ENCODE measurements at regions not wholly inside any gene's neighbourhood (a gene's known extent, or its start where the extent isn't known, plus 50 kb on each side); places are given as distances from the start of the nearest gene placed in this dataset.

DNA sequence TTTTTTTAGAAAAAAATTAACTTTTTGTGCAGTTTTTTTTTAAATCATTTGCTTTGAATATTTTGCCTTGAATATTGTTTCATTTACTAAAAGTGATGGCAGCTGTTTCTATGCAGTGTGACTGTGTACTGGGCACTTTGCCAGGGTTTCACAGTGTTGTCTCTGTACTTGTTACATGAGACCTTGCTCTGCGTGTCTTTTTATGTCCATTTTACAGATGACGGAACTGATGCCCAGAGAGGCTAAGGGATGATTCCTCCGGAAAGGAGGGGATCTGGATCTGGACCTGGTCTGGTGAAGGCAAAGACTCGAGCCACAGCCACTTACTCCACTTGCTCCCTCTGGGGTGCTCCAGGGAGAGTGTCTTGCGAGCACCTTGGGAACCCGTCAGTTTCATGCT is 124.8 kb upstream of the PTCH1 start:
- H3K4me3 ChIP-seq (ENCODE audit: low read depth, low read length) = no peak overlapping the region
- TF ChIP-seq, protein P1, sequence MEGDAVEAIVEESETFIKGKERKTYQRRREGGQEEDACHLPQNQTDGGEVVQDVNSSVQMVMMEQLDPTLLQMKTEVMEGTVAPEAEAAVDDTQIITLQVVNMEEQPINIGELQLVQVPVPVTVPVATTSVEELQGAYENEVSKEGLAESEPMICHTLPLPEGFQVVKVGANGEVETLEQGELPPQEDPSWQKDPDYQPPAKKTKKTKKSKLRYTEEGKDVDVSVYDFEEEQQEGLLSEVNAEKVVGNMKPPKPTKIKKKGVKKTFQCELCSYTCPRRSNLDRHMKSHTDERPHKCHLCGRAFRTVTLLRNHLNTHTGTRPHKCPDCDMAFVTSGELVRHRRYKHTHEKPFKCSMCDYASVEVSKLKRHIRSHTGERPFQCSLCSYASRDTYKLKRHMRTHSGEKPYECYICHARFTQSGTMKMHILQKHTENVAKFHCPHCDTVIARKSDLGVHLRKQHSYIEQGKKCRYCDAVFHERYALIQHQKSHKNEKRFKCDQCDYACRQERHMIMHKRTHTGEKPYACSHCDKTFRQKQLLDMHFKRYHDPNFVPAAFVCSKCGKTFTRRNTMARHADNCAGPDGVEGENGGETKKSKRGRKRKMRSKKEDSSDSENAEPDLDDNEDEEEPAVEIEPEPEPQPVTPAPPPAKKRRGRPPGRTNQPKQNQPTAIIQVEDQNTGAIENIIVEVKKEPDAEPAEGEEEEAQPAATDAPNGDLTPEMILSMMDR (IDR thresholded peaks at IDR 0.05; ENCODE audit: insufficient read depth, low read depth, low read length, missing control alignments) = no peak
- DNase-seq (ENCODE audit: low read depth) = no peak

DNA sequence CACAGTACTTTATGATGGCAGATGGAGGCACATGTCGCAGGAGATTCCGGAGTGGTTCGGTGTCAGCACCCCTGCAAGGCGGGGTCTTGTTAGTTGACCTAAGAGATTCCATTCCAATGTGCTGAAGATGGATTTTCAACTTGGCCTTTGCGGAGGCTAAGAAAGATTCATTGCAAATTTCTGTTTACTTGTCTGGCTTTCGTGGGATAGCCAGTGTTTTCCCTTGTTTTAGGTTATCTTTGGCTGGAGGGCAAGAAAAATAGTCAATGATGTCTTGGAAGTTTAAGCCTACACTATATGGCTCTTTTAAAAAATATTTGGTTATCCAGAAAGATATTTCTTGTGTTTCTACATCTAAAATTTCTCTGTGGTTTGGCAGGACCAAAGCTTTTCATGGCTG is 123.6 kb upstream of the PTCH1 start:
- no peak for DNase-seq (ENCODE audit: low read depth)
- no peak overlapping the region for H3K4me3 ChIP-seq (ENCODE audit: low read depth, low read length)
- TF ChIP-seq, protein P1 (IDR thresholded peaks at IDR 0.05; ENCODE audit: insufficient read depth, low read depth, low read length, missing control alignments) = no peak

DNA sequence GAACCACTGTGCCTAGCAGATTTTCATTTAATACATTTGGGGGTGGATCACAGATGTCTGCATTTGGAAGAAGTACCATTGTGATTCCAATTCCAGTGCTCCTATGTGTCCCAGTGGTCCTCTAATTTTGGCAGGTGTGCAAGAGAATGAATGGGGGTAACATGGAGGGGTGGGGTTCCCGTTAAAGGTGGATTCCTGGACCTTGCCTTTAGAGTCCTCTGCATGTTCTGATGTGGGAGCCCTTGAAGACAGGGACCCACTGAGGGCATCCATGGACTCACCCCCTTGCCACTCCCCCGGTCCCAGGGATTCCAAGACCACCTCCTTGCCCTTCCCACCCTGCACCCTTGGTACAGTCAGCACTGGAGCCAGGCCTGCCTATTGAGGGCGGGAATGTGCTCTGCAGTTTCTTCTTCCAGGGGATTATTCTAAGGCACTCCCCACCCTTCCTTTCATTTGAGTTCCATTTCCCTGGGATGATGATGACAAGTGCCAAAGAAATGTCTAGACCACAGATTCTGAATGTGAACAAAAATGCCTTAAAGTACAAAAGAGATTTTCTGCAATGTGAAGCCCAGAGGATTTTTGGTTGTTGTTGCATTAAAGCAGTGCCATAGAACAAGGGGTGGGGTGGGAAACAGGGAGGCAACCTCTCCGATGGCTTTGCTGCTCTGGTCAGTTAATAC is 119.4 kb upstream of the PTCH1 start:
- DNase-seq (ENCODE audit: low read depth) = no peak
- no peak overlapping the region for H3K4me3 ChIP-seq (ENCODE audit: low read depth, low read length)
- TF ChIP-seq, protein P1 (IDR thresholded peaks at IDR 0.05; ENCODE audit: insufficient read depth, low read depth, low read length, missing control alignments) = no peak

DNA sequence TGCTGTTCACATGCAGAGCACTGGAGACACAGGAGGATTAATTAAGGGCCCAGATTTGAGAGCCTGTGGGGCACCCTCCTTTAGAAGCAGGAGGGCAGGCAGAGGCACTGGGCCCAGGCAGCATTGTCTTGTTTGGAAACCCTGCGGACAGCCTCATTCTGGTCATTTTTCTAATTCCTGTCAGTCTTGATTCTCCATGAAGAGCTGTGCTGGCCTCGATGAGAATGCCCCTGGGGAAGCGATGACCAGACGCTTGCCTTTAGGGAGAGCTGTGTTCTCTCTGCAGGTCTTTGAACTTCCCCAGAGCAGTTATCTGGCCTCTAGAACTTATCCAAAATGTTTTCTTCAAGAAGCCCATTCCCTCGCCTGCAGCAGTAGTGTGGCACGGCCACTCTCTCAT is 117.8 kb upstream of the PTCH1 start:
- TF ChIP-seq, protein P1 (IDR thresholded peaks at IDR 0.05; ENCODE audit: insufficient read depth, low read depth, low read length, missing control alignments) = no peak
- no peak for DNase-seq (ENCODE audit: low read depth)

DNA sequence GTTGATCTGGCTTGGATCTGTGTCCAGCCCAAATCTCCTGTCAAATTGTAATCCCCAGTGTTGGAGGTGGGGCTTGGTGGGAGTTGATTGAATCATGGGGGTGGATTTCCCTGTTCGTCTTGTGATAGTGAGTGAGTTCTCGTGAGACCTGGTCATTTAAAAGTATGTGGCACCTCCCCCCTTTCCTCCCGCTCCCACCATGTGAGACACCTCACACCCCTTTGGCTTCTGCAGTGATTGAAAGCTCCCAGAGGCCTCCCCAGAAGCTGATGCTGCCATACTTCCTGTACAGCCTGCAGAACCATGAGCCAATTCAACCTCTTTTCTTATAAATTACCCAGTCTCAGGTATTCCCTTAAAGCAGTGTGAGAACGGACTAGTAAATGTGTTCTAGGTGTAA is 117.3 kb upstream of the PTCH1 start:
- no peak overlapping the region for H3K4me3 ChIP-seq (ENCODE audit: low read depth, low read length)
- no peak for DNase-seq (ENCODE audit: low read depth)
- TF ChIP-seq, protein P1 (IDR thresholded peaks at IDR 0.05; ENCODE audit: insufficient read depth, low read depth, low read length, missing control alignments) = no peak

More for the DNA sequence above, 117.8 kb upstream of the PTCH1 start:
- H3K4me3 ChIP-seq (ENCODE audit: low read depth, low read length) = no peak overlapping the region

DNA sequence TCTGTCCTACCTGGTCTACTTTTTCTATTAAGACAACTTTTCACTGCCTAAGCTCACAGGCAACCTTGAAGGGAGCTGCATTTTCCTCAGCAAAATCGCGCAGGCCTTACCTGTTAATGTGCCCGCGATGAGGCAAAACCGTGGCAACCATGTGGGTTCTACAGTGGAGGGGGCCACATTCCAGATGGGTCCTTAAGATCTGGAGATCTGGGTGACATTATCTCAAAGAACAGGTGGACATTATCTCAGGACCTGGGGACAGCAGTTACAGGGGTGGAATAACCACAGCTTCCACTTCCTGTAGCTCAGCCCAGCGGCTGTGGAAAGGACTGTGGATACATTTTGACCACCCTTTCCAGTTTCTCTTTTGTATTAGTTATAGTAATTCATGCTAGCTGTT is 112.8 kb upstream of the PTCH1 start:
- no peak for DNase-seq (ENCODE audit: low read depth)
- TF ChIP-seq, protein P1 (IDR thresholded peaks at IDR 0.05; ENCODE audit: insufficient read depth, low read depth, low read length, missing control alignments) = no peak
- no peak overlapping the region for H3K4me3 ChIP-seq (ENCODE audit: low read depth, low read length)

DNA sequence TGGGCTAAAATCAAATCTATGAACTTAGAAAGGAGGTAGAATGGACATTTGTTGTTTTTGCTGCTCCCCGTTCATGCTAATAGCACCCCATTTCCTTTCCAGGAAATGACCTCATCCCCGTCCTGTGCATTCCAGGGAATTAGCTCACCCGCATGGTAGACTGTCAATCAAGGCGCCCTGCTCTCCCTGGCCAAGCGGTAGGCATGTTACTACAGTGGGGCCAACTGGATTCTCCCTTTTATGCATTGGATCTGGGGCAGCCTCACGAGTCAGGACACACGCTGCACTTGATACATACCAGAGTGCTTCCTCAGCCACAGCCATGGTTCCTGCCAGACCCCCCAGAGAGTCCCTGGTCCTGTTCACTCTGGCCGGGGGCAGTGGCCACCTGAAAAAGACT is 111.0 kb upstream of the PTCH1 start:
- TF ChIP-seq, protein P1 (IDR thresholded peaks at IDR 0.05; ENCODE audit: insufficient read depth, low read depth, low read length, missing control alignments) = no peak
- DNase-seq (ENCODE audit: low read depth) = no peak
- no peak overlapping the region for H3K4me3 ChIP-seq (ENCODE audit: low read depth, low read length)

Data from GM12865 (cell line).